ENCODE measurements at regions not wholly inside any gene's neighbourhood (a gene's known extent, or its start where the extent isn't known, plus 50 kb on each side); places are given as distances from the start of the nearest gene placed in this dataset.

GRCh38 chr14:46051796-46052195, 599.8 kb downstream of the RPL10L start:
- TF ChIP-seq GATA1 (IDR thresholded peaks at IDR 0.05; ENCODE audit: low read depth, low read length): no peak
- no peak for TF ChIP-seq POLR2A (IDR thresholded peaks at IDR 0.05; ENCODE audit: low read length)
- no peak for DNase-seq

GRCh38 chr14:46048127-46048526, 603.5 kb downstream of the RPL10L start:
- peak in 1 of 2 experiments; percentile 10 for DNase-seq
- TF ChIP-seq POLR2A (IDR thresholded peaks at IDR 0.05; ENCODE audit: low read length) (no peak), GATA1 (IDR thresholded peaks at IDR 0.05; ENCODE audit: low read depth, low read length) (no peak)

GRCh38 chr14:46036099-46036498, 615.5 kb downstream of the RPL10L start:
- TF ChIP-seq GATA1 (IDR thresholded peaks at IDR 0.05; ENCODE audit: low read depth, low read length): no peak
- TF ChIP-seq POLR2A (IDR thresholded peaks at IDR 0.05; ENCODE audit: low read length): no peak
- no peak for DNase-seq

- DNase-seq: no peak
- TF ChIP-seq POLR2A (IDR thresholded peaks at IDR 0.05; ENCODE audit: low read length) (no peak), GATA1 (IDR thresholded peaks at IDR 0.05; ENCODE audit: low read depth, low read length) (no peak)
Observed at GRCh38 chr14:46034305-46034704, 617.3 kb downstream of the RPL10L start.

GRCh38 chr14:46018846-46019420, 632.6 kb downstream of the RPL10L start:
- TF ChIP-seq POLR2A (IDR thresholded peaks at IDR 0.05; ENCODE audit: low read length) (no peak), GATA1 (IDR thresholded peaks at IDR 0.05; ENCODE audit: low read depth, low read length) (no peak)
- no peak for DNase-seq

GRCh38 chr14:46008348-46008747, 643.2 kb downstream of the RPL10L start:
- TF ChIP-seq POLR2A (IDR thresholded peaks at IDR 0.05; ENCODE audit: low read length): no peak
- no peak for TF ChIP-seq GATA1 (IDR thresholded peaks at IDR 0.05; ENCODE audit: low read depth, low read length)

GRCh38 chr14:45998554-45998953, 653.0 kb downstream of the RPL10L start:
- no peak for DNase-seq
- TF ChIP-seq GATA1 (IDR thresholded peaks at IDR 0.05; ENCODE audit: low read depth, low read length): no peak
- no peak for TF ChIP-seq POLR2A (IDR thresholded peaks at IDR 0.05; ENCODE audit: low read length)

More at GRCh38 chr14:46008348-46008747, 643.2 kb downstream of the RPL10L start:
- no peak for DNase-seq

GRCh38 chr14:45990252-45990651, 661.3 kb downstream of the RPL10L start:
- no peak for DNase-seq
- TF ChIP-seq GATA1 (IDR thresholded peaks at IDR 0.05; ENCODE audit: low read depth, low read length) (no peak), POLR2A (IDR thresholded peaks at IDR 0.05; ENCODE audit: low read length) (no peak)

GRCh38 chr14:45976001-45976400, 675.6 kb downstream of the RPL10L start:
- TF ChIP-seq POLR2A (IDR thresholded peaks at IDR 0.05; ENCODE audit: low read length): no peak
- no peak for TF ChIP-seq GATA1 (IDR thresholded peaks at IDR 0.05; ENCODE audit: low read depth, low read length)
- DNase-seq: no peak

GRCh38 chr14:45972416-45972815, 679.2 kb downstream of the RPL10L start:
- DNase-seq: no peak
- TF ChIP-seq GATA1 (IDR thresholded peaks at IDR 0.05; ENCODE audit: low read depth, low read length) (no peak), POLR2A (IDR thresholded peaks at IDR 0.05; ENCODE audit: low read length) (no peak)

- DNase-seq: no peak
Observed at GRCh38 chr14:45970621-45971020, 681.0 kb downstream of the RPL10L start.

GRCh38 chr14:45968037-45968436, 683.5 kb downstream of the RPL10L start:
- TF ChIP-seq POLR2A (IDR thresholded peaks at IDR 0.05; ENCODE audit: low read length): no peak
- no peak for TF ChIP-seq GATA1 (IDR thresholded peaks at IDR 0.05; ENCODE audit: low read depth, low read length)
- DNase-seq: no peak

More at GRCh38 chr14:45970621-45971020, 681.0 kb downstream of the RPL10L start:
- TF ChIP-seq GATA1 (IDR thresholded peaks at IDR 0.05; ENCODE audit: low read depth, low read length): no peak
- no peak for TF ChIP-seq POLR2A (IDR thresholded peaks at IDR 0.05; ENCODE audit: low read length)

- no peak for DNase-seq
- no peak for TF ChIP-seq POLR2A (IDR thresholded peaks at IDR 0.05; ENCODE audit: low read length)
- TF ChIP-seq GATA1 (IDR thresholded peaks at IDR 0.05; ENCODE audit: low read depth, low read length): no peak
Observed at GRCh38 chr14:45949479-45949878, 696.5 kb upstream of the MIS18BP1 start.

- TF ChIP-seq GATA1 (IDR thresholded peaks at IDR 0.05; ENCODE audit: low read depth, low read length) (no peak), POLR2A (IDR thresholded peaks at IDR 0.05; ENCODE audit: low read length) (no peak)
- DNase-seq: no peak
Observed at GRCh38 chr14:45947830-45948229, 694.8 kb upstream of the MIS18BP1 start.

GRCh38 chr14:45946251-45946650, 693.2 kb upstream of the MIS18BP1 start:
- no peak for DNase-seq

More at GRCh38 chr14:45946251-45946650, 693.2 kb upstream of the MIS18BP1 start:
- TF ChIP-seq POLR2A (IDR thresholded peaks at IDR 0.05; ENCODE audit: low read length) (no peak), GATA1 (IDR thresholded peaks at IDR 0.05; ENCODE audit: low read depth, low read length) (no peak)

Measured in erythroblast (primary cell).